HCT116 (cell line): ENCODE measurements at regions not wholly inside any gene's neighbourhood (a gene's known extent, or its start where the extent isn't known, plus 50 kb on each side); places are given as distances from the start of the nearest gene placed in this dataset.

Source experiments
- ATAC-seq: fragments of 200-7000 bp; cut with Tn5 transposase; 2 replicates; pipeline ENCODE4 v1.9.1; 2020; ENCODE audit warnings: mild to moderate bottlenecking, moderate library complexity
- BruUV-seq: library from RNA; stranded (reverse); fragments of 400-500 nt; replicated peaks from 2 replicates; lab custom pipeline; 2021; lab: Mats Ljungman, UMichigan
- CTCF ChIA-PET: fragments of 300-600 bp; sonication (Branson Sonifier 250); formaldehyde crosslinking; loops from one replicate; lab custom pipeline; 2021; ENCODE audit warnings: antibody characterized with exemption; lab: Charles Lee
- POLR2A ChIA-PET: fragments of 300-600, 350-600 bp; sonication (Branson Sonifier 250); formaldehyde crosslinking; loops from one replicate; lab custom pipeline; 2021; ENCODE audit warnings: antibody characterized with exemption; lab: Charles Lee
- RAD21 ChIA-PET, 2 experiments: fragments of 300-600 bp; sonication (Branson Sonifier 250); formaldehyde crosslinking; loops; one replicate each; lab custom pipeline; 2023; ENCODE audit warnings: low total read pairs in 2 of 2; ENCODE audit not compliant: uncharacterized antibody in 2 of 2, unreplicated experiment in 2 of 2, low non-redundant PET in 1 of 2; lab: Charles Lee
- DNase-seq: peaks from one replicate; pipeline ENCODE4 v3.0.0-alpha.2; 2010; ENCODE audit warnings: low read depth, low spot score
- H2AFZ ChIP-seq: fragments of 200-600 bp; shearing (Covaris generic), sonication (generic); 2 replicates; pipeline ENCODE4 v1.6.1; 2017; ENCODE audit warnings: low read depth, mixed run types, mixed read lengths, antibody characterized with exemption, low read length; ENCODE audit not compliant: poor library complexity, severe bottlenecking
- H3K27ac ChIP-seq: 2 replicates; pipeline ENCODE4 v1.5.1; 2012; ENCODE audit warnings: low read depth, low read length
- H3K27me3 ChIP-seq: fragments of 200-600 bp; sonication (generic); 2 replicates; pipeline ENCODE4 v1.6.1; 2016; ENCODE audit warnings: mixed run types, low read length, mixed read lengths; ENCODE audit not compliant: insufficient read depth
- H3K36me3 ChIP-seq, 2 experiments: fragments of 200-500 bp in 1 of 2; fragments of 200-600 bp in 1 of 2; sonication (Bioruptor generic) in 1 of 2; sonication (generic) in 1 of 2; 2 replicates each; pipeline versions ENCODE4 v1.5.1 to v1.6.1; 2014 to 2016; ENCODE audit warnings: low read length in 2 of 2, inconsistent platforms in 1 of 2, mixed read lengths in 1 of 2, mixed run types in 1 of 2; ENCODE audit not compliant: insufficient read depth in 2 of 2, control insufficient read depth in 1 of 2
- H3K4me1 ChIP-seq, 2 experiments: fragments of 200-600 bp in 1 of 2; sonication (generic) in 1 of 2; 2 replicates each; pipeline versions ENCODE4 v1.5.1 to v1.6.1; 2012 to 2017; ENCODE audit warnings: low read length in 2 of 2, inconsistent platforms in 1 of 2, mild to moderate bottlenecking in 1 of 2, mixed read lengths in 1 of 2, mixed run types in 1 of 2, moderate library complexity in 1 of 2; ENCODE audit not compliant: insufficient read depth in 2 of 2, control insufficient read depth in 1 of 2
- H3K4me2 ChIP-seq: fragments of 200-600 bp; sonication (generic); 2 replicates; pipeline ENCODE4 v1.6.1; 2017; ENCODE audit warnings: mixed run types, low read length, mixed read lengths
- H3K4me3 ChIP-seq, 2 experiments: fragments of 200-600 bp in 1 of 2; sonication (generic) in 1 of 2; replicated peaks in 1 of 2; 2 replicates each; pipeline ENCODE4 v1.5.1; 2011 to 2016; ENCODE audit warnings: low read length in 2 of 2, control low read depth in 1 of 2, low read depth in 1 of 2, mild to moderate bottlenecking in 1 of 2, mixed read lengths in 1 of 2, mixed run types in 1 of 2
- H3K79me2 ChIP-seq: fragments of 200-600 bp; sonication (generic); 2 replicates; pipeline ENCODE4 v1.6.1; 2017; ENCODE audit warnings: mild to moderate bottlenecking, mixed run types, low read length, moderate library complexity, mixed read lengths; ENCODE audit not compliant: insufficient read depth
- H3K9ac ChIP-seq: fragments of 200-600 bp; sonication (generic); 2 replicates; pipeline ENCODE4 v1.6.1; 2016; ENCODE audit warnings: low read length, mixed read lengths
- H3K9me2 ChIP-seq: fragments of 200-600 bp; sonication (generic), shearing (Covaris generic); 2 replicates; pipeline ENCODE4 v1.6.1; 2017; ENCODE audit warnings: mixed run types, mild to moderate bottlenecking, moderate library complexity; ENCODE audit not compliant: insufficient read depth
- H3K9me3 ChIP-seq, 2 experiments: fragments of 200-500 bp in 1 of 2; fragments of 200-600 bp in 1 of 2; sonication (Bioruptor generic) in 1 of 2; sonication (generic) in 1 of 2; 2 replicates each; pipeline ENCODE4 v1.6.1; 2014 to 2017; ENCODE audit warnings: low read length in 2 of 2, mixed read lengths in 2 of 2, inconsistent platforms in 1 of 2, low read depth in 1 of 2, mild to moderate bottlenecking in 1 of 2, mixed run types in 1 of 2, moderate library complexity in 1 of 2; ENCODE audit not compliant: control insufficient read depth in 1 of 2, insufficient read depth in 1 of 2
- H4K20me1 ChIP-seq: fragments of 200-600 bp; sonication (generic), shearing (Covaris generic); 2 replicates; pipeline ENCODE4 v1.6.1; 2017; ENCODE audit warnings: mixed run types, mild to moderate bottlenecking, moderate library complexity; ENCODE audit not compliant: insufficient read depth
- ATF3 ChIP-seq: IDR thresholded peaks from 2 replicates; pipeline ENCODE4 v1.6.1; 2012
- CEBPB ChIP-seq: IDR thresholded peaks from 2 replicates; pipeline ENCODE4 v1.6.1; 2012; ENCODE audit warnings: low read depth
- EGR1 ChIP-seq: IDR thresholded peaks from 2 replicates; pipeline ENCODE4 v1.6.1; 2012; ENCODE audit warnings: low read depth
- ELF1 ChIP-seq: IDR thresholded peaks from 2 replicates; pipeline ENCODE4 v1.6.1; 2012; ENCODE audit warnings: low read depth, borderline replicate concordance
- FOSL1 ChIP-seq: IDR thresholded peaks from 2 replicates; pipeline ENCODE4 v1.6.1; 2012; ENCODE audit warnings: low read depth
- JUND ChIP-seq: IDR thresholded peaks from 2 replicates; pipeline ENCODE4 v1.6.1; 2012
- POLR2A ChIP-seq: IDR thresholded peaks from 2 replicates; pipeline ENCODE4 v1.7.0; 2011; ENCODE audit warnings: borderline replicate concordance; ENCODE audit not compliant: insufficient read depth, insufficient read length; ENCODE audit errors: extremely low read depth
- POLR2AphosphoS5 ChIP-seq: IDR thresholded peaks from 2 replicates; pipeline ENCODE4 v1.6.1; 2011; ENCODE audit warnings: mild to moderate bottlenecking, low read depth, low read length, moderate library complexity
- SIN3A ChIP-seq: IDR thresholded peaks from 2 replicates; pipeline ENCODE4 v1.6.1; 2012; ENCODE audit warnings: low read depth
- SP1 ChIP-seq: IDR thresholded peaks from 2 replicates; pipeline ENCODE4 v1.6.1; 2012; ENCODE audit warnings: low read depth
- YY1 ChIP-seq: IDR thresholded peaks from 2 replicates; pipeline ENCODE4 v1.6.1; 2011; ENCODE audit warnings: low read length, low read depth, moderate library complexity, mild to moderate bottlenecking; ENCODE audit not compliant: insufficient replicate concordance; ENCODE audit errors: extremely low read depth
- intact Hi-C: fragments of 100-400 bp; cut with micrococcal nuclease; formaldehyde crosslinking; loops from 2 replicates; pipeline ENCODE4 v1.10.0; 2022
- TF ChIP-seq, protein P1 (sequence below): IDR thresholded peaks from 2 replicates; pipeline ENCODE4 v1.6.1; 2011; ENCODE audit warnings: mild to moderate bottlenecking, low read length, moderate library complexity; ENCODE audit not compliant: insufficient replicate concordance; ENCODE audit errors: extremely low read depth
- TF ChIP-seq, protein P2 (sequence below), 3 experiments: fragments of 200-600 bp in 1 of 3; sonication (generic) in 1 of 3; IDR thresholded peaks in 2 of 3; conservative IDR thresholded peaks in 1 of 3; 2 replicates each; pipeline ENCODE4 v1.5.1; 2012 to 2017; ENCODE audit warnings: low read depth in 2 of 3, low read length in 2 of 3, antibody characterized with exemption in 1 of 3, borderline replicate concordance in 1 of 3, control low read depth in 1 of 3, mild to moderate bottlenecking in 1 of 3, mixed read lengths in 1 of 3, mixed run types in 1 of 3, moderate library complexity in 1 of 3; ENCODE audit not compliant: insufficient read depth in 1 of 3

DNA sequence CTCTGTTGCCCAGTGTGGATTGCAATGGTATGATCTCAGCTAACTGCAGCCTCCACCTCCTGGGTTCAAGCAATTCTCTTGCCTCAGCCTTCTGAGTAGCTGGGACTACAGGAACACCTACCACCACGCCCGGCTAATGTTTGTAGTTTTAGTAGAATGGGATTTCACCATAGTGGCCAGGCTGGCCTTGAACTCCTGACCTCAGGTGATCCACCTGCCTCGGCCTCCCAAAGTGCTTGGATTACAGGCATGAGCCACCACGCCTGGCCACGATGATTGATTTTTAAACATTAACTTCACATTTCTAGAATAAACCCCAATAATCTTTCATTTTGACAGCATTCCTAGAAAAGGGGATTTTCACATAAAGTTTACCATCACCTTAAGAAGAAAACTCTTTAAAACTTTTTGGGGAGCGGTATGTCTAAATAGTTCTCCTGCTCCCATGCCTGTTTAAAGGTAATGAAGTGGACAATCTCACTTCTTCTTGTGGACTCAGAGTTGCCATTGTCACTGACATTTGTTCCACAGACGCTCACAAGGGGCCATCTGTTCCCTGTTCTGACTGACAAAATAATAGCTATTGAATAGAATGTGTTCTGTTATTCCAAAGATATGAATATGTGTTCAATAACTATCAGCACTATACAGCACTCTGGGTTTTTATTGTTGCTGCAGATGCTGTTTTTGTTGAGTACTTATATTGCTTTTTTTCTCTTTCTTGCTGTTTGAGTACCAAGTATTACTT, 66.1 kb upstream of the C1QTNF9B start:
- Histone ChIP-seq H3K9ac (no peak overlapping the region), H3K9me3 (no peaks in the 10 kb centered on the region), H3K9me2 (no peaks in the 10 kb centered on the region), H3K79me2 (no peaks in the 10 kb centered on the region), H3K36me3 (no peaks in the 10 kb centered on the region), H4K20me1 (no peaks in the 10 kb centered on the region), H3K4me3 (no peak overlapping the region), H3K4me1 (no peaks in the 10 kb centered on the region), H3K4me2 (no peak overlapping the region), H3K27me3 (0 out of 2 replicates have a peak, but pooled peaks cover 5% of the 10 kb centered on the region), H2AFZ (no peak overlapping the region), H3K27ac (no peak overlapping the region)
- no peak for ATAC-seq
- no peak for DNase-seq
- ChIA-PET CTCF (no interaction called here), RAD21 (no interaction called here), POLR2A (no interaction called here)
- intact Hi-C loops: no loop called here
- no TSS peak for BruUV-seq
- TF ChIP-seq POLR2AphosphoS5 (no peak), POLR2A (no peak), YY1 (no peak), CEBPB (no peak), ATF3 (no peak), FOSL1 (no peak), ELF1 (no peak), EGR1 (no peak), SIN3A (no peak), JUND (no peak), SP1 (no peak)
- TF ChIP-seq, protein P1, sequence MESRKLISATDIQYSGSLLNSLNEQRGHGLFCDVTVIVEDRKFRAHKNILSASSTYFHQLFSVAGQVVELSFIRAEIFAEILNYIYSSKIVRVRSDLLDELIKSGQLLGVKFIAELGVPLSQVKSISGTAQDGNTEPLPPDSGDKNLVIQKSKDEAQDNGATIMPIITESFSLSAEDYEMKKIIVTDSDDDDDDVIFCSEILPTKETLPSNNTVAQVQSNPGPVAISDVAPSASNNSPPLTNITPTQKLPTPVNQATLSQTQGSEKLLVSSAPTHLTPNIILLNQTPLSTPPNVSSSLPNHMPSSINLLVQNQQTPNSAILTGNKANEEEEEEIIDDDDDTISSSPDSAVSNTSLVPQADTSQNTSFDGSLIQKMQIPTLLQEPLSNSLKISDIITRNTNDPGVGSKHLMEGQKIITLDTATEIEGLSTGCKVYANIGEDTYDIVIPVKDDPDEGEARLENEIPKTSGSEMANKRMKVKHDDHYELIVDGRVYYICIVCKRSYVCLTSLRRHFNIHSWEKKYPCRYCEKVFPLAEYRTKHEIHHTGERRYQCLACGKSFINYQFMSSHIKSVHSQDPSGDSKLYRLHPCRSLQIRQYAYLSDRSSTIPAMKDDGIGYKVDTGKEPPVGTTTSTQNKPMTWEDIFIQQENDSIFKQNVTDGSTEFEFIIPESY: no peak
- TF ChIP-seq, protein P2, sequence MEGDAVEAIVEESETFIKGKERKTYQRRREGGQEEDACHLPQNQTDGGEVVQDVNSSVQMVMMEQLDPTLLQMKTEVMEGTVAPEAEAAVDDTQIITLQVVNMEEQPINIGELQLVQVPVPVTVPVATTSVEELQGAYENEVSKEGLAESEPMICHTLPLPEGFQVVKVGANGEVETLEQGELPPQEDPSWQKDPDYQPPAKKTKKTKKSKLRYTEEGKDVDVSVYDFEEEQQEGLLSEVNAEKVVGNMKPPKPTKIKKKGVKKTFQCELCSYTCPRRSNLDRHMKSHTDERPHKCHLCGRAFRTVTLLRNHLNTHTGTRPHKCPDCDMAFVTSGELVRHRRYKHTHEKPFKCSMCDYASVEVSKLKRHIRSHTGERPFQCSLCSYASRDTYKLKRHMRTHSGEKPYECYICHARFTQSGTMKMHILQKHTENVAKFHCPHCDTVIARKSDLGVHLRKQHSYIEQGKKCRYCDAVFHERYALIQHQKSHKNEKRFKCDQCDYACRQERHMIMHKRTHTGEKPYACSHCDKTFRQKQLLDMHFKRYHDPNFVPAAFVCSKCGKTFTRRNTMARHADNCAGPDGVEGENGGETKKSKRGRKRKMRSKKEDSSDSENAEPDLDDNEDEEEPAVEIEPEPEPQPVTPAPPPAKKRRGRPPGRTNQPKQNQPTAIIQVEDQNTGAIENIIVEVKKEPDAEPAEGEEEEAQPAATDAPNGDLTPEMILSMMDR (IDR thresholded peaks at IDR 0.05 in 2 of 3, conservative IDR thresholded peaks at IDR 0.05 in 1 of 3; ENCODE audit: borderline replicate concordance in 1 of 3, insufficient read depth in 1 of 3, low read depth in 2 of 3, low read length in 2 of 3): no peak
